Cerebellar nuclear complex (tissue), 1 donor: ENCODE measurements at regions not wholly inside any gene's neighbourhood (a gene's known extent, or its start where the extent isn't known, plus 50 kb on each side); places are given as distances from the start of the nearest gene placed in this dataset.

ENCODE experiments used
- DNase-seq, 2 experiments: peaks; one replicate each; lab custom pipeline; 2025; lab: John Stamatoyannopoulos, UW

- DNase-seq = no peak
Measured at GRCh38 chr16:9412915-9413264, 321.4 kb downstream of the HAPSTR1 start.

DNA sequence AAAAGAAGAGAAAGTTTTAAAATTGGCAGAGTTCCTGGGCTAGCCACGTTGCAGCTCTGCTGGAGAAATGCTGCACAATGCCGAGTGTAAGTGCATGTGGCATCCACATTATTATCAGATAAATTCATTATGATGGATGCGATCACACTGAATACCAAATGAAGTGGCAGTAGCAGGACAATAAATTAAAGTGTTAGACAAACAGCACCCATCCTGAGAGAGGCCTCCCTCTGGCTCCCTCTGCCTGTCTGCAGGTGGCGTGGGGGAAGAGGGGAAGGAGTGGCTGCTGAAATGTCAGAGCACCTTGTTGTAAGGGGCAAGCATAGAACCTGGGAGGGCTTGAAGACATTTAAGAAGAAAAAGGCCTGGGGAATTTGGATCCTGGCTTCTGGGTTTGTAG is 324.1 kb downstream of the HAPSTR1 start:
- no peak for DNase-seq

DNA sequence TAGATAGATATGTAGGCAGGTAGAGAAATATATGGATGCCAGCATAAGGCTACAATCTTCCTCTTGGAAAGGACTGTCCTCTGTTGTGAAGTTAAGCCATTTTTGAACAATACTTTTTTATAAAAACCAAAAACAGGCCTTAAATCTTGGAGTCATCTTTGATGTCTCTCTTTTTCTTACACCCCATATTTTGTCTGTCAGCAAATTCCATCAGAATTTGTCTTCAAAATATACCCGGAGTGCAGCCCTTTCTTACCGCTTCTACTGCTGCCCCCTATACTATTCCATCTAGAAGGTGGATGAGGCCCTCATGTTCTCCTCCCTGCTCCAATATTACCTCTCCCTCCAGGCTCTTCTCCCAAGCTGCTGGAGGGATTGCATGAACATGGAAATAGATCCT is 326.5 kb downstream of the HAPSTR1 start:
- no peak for DNase-seq

DNA sequence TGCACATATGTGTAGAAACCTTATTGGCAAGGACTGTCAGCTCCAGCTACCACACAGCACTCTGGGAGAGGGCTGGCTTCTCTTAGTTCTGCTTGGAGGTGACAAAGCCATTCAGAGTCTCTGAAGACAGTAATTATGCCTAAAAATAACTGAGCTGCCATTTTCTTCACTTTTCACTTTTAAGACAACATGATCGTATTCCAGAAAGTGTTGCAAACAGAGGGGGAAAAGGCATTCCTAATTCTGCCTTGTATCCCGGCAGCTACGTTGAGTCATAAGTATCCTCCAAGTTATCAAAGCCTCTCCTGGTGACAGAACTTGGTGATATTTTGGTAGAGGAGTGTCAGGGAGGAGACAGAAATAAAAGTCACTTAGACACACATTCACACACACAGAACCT is 327.7 kb downstream of the HAPSTR1 start:
- DNase-seq = no peak

DNA sequence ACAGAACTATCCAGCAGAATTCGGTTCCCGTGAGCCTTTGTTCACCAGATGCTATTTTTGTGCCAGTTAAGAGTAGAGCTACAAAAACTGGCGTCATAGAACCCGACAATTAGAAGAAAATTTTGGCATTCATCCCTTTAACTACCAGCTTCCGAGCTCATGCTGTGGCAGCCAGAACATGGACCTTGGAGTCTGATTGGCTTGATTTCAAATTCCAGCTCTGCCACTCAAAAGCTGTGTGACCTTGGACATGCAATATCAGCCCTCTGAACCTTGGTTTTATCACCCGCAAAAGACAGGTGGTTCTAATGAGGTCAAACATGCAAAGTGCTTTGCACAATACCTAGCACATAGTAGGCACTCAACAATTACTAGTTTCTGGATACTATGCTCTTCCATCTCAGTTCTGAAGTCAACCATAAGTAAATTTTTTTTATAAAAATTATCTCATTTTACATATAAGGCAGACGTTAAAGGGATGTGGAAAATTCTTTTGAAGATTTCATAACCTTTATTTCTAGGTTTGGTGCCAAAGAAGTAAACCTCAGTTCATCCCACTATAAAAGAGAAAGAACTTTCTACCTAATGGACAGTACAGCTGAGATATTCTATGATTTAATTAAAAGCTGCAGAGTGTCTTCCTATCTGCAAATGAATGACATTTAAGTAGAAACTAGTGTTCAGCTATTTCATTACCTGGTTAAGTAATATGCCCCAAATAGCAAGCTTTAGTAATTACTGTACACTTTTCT is 331.5 kb downstream of the HAPSTR1 start:
- DNase-seq = no peak

DNA sequence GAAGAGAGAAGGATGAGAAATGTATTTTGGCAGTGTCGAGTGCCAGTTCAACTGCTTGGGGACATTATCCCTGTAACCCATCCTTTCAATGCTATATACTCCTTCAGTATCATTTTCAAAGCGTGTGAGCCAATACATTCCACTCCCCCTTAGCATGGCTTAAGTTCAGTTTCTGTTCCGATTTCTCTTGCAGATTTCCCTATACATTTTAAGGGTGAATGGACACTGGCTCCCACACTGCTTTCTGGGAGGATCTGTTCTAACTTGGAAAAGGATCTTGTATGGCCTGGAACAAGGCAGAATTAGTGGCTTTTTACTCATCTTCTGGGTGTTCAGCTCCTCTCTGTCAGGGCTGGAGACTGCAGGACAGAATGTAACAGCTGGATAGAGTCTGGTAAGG is 333.8 kb downstream of the HAPSTR1 start:
- DNase-seq = no peak

DNA sequence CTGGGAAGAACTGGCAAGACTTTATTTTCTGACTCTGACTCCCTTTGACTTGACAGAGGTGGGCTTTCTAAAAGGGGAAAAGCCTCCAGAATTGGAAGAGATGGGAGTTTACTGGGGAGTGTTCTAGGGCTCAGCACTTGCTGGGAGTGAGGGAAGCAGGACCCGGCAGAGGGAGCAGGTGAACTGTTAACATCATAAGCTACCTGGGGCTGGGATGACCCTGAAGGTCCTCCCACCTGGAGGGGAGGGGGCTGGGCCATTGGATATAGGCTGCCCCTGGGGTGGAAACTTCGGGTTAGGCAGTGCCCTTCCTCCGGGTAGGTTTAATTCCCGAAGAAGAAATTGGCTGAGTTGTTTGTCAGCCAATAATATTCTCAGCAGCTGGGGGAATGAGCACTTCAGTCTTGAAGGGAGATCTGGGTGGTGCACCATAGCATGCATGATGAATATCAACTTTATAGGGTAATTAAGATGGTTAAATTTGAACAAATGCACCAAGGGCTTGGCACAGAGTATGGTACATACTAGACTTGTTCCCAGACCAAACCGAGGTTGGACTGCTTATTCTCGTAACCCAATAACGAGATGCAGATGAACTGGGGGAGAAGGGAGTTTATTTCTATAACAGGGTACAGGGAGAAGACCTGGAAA is 337.0 kb downstream of the HAPSTR1 start:
- DNase-seq = no peak

- DNase-seq = no peak
Measured at GRCh38 chr16:9429646-9430330, 338.3 kb downstream of the HAPSTR1 start.

DNA sequence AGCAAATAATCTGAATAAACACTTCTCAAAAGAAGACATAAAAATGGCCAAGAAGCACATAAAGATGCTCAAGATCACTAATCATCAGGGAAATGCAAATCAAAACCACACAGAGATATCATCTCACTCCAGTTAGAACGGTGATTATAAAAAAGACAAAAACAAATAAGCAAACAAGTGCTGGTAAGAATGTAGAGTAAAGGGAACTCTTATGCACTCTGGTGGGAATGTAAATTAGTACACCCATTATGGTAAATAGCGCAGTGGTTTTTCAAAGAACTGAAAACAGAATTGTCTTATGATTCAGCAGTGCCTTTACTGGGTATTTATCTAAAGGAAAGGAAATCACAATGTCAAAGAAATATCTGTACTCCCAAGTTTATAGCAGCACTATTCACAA is 343.2 kb downstream of the HAPSTR1 start:
- no peak for DNase-seq

DNA sequence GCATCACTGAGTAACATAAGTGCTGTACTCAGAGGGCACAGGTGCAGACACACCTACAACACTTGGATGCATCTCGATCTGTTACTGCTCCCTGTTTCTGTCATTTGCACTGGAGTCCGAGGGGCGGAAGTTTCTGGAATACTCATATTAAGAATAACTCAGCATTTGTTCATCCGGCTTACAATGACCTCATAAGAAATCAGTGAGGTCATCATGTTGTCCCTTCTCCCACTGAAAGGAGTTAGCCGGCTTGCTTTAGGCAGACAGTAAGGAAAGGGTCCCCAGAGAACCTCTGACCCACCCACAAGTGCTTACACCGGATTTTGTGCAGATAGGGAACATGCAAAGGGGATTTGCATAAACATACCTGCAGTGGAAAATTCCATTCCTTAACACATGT is 344.7 kb downstream of the HAPSTR1 start:
- no peak for DNase-seq

DNA sequence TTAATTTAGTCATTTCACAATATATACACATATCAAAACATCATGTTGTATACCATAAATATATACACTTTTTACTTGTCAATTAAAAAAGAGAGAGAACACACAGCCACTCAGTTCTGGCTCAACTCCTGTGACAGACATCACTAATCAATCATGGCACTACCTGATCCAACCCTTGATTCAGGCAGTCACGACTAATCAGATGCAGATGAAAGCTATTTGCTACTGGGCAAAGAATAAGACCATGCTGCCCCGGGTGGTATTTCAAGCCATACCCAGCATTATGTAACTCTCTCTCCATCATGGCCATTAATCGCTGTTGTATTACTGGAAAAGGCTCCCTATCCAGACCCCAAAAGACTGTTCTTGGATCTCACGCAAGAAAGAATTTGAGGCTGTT is 345.7 kb downstream of the HAPSTR1 start:
- no peak for DNase-seq

- no peak for DNase-seq
Measured at GRCh38 chr16:9438991-9439390, 347.5 kb downstream of the HAPSTR1 start.

DNA sequence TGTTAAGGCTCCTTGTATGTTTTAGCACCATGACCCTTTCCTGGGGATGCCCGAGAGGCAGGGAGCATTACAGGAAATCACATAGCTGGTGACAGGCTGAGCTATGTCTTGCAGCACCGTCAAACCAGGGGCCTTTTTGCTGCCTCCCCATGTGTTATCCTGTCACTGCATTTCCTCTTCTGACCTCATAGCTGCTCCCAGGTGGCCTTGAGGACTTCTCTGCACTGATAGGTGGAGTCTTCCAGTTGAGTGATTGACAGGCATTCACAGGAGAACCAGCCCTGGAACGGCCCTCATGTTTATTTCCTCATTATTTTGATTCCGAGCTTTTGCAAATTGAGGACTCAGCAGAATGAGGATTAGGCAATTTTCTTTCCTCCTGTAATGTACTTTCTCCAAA is 349.6 kb downstream of the HAPSTR1 start:
- no peak for DNase-seq

DNA sequence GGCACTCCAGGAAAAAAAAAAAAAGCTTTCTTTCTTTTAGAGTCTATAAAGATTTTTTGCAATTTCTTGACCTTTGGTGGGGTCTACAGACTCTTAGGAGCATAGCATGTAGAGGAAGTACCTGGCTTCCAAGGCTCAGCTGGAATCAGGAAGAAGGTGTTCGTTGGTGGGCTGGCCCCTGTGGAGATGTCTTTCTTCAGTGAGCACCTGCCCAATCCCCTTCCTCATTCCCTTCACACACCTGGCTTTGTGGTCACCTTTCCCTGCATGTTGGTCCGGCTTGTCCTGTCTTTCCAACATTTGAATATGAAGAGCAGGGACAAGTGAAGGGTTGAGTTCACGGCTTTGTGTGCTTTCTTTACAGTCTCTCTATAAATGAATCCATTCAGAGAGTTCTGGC is 352.4 kb downstream of the HAPSTR1 start:
- DNase-seq = no peak

DNA sequence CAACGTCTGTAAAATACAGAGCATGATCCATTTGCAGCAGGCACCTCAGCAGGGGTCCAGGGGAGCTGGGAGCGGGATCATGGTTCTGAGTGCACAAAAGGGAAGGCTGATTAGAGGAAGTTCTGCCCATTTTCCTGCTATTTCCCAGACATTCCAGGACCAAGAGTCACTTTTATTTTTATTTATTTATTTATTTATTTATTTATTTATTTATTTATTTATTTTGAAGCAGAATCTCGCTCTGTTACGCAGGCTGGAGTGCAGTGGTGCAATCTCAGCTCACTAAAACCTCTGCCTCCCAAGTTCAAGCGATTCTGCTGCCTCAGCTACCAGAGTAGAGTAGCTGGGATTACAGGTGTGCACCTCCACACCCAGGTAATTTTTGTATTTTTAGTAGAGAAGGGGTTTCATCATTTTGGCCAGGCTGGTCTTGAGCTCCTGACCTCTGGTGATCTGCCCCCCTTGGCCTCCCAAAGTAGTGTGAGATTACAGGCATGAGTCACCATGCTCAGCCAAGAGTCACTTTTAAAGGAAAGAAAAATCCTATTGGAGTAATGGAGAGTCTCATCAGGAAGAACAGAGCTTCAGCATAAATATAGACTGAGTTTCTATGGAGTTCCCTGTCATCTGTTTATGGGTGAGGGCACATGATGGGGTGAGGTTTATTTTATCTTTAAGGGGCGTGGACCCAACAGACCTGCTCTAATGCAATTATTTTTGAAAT is 355.2 kb downstream of the HAPSTR1 start:
- no peak for DNase-seq

GRCh38 chr16:9447195-9447551 is 355.7 kb downstream of the HAPSTR1 start:
- DNase-seq = no peak

- no peak for DNase-seq
Measured at GRCh38 chr16:9447699-9448098, 356.3 kb downstream of the HAPSTR1 start.

- no peak for DNase-seq
Measured at GRCh38 chr16:9449597-9449996, 358.2 kb downstream of the HAPSTR1 start.

DNA sequence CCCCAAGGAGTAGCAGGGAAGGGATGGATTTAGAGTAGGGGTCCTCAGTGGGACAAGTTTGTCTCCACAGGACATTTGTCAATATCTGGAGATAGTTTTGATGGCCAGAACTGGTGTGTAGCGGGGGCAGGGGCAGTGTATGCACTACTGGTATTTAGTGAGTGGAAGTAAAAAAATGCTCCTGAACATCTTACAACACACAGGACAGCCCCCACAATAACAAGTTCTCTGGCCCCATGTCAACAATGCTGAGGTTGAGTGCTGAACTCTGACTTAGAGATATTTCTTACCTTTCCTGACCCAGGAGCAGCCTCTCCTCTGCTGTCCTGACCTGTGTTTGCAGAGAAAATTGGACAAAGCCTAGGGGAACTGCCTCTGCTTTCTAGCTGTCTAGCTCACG is 365.8 kb downstream of the HAPSTR1 start:
- no peak for DNase-seq

GRCh38 chr16:9458816-9459215 is 367.4 kb downstream of the HAPSTR1 start:
- DNase-seq = no peak

DNA sequence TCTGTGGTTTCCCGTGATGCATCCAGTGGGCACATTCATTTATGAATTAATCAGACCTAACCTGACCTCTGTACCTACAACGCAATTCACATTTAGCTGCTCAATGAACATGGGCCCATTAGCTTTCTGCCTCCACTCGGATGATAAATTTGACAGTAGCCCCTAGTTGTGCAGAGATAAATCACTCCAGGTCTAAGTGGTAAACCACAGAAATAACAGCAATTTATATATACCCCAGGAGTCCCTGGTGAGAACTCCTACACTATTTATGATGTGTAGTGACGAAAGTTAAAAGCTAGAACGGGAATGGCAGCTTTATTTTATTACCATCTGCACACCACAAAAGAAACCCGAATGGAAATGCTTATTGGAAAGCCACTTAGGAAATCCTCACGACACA is 371.5 kb downstream of the HAPSTR1 start:
- DNase-seq = no peak

GRCh38 chr16:9463461-9463860 is 372.0 kb downstream of the HAPSTR1 start:
- no peak for DNase-seq

- DNase-seq = no peak
Measured at GRCh38 chr16:9465161-9465560, 373.7 kb downstream of the HAPSTR1 start.
